HG02610 (cell line): ENCODE measurements at regions not wholly inside any gene's neighbourhood (a gene's known extent, or its start where the extent isn't known, plus 50 kb on each side); places are given as distances from the start of the nearest gene placed in this dataset.
A peak's percentile ranks its signal among the peaks of the same experiment; 100 is the strongest.
"Not testable (repeated sequence)": the region's sequence is repeated elsewhere in the genome, so short reads cannot be mapped to it uniquely, and the experiment has no call there.

Source experiments
- ATAC-seq: cut with Tn5 transposase; IDR thresholded peaks from one replicate; pipeline ENCODE4 v1.9.1; 2021; ENCODE audit warnings: mild to moderate bottlenecking, moderate library complexity; ENCODE audit not compliant: unreplicated experiment

DNA sequence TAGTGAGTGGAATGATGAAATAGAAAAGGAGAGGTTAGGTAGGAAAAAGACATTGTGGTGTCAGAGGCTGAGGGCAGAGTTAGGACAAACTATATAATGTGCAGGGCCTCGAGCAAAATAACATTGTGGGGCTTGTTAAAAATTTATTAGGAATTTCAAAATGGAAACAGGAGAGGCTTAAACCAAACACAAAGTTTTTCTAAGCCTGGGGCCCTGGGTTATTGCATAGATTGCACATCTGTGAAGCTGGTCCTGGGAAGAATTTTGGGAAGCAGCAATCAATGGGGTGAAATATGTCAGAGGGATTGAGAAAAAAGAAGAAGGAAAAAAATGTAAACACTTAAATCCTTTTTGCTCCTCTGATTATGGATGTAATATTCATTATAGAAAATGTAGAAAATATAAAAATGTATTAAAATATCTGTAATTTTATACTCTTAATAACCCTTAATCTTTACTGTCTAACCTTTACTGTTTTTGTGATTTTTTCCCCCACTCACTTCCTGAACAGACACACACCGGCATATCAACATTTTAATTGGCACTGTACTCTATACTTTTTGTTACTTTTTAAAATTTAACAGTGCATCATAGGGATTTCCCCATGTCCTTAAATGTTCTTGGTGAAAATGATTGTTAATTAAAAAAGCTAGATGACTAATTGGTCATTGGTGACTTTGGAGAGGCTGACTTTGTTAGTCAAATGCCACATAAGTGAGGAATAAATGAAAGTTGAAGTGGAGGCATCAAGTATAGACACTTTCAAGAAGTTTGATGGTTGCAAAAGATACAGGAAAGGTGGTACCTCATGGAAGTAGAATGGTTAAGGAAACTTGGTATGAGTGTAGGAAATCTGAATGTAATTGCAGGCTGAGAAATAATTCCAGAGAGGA is 183.4 kb downstream of the NFKBIZ start:
- ATAC-seq: no peak

GRCh38 chr3:102034639-102035451 is 185.5 kb downstream of the NFKBIZ start:
- ATAC-seq: peak; percentile 80

- peak; percentile 23 for ATAC-seq
Observed at GRCh38 chr3:102036017-102036416, 186.7 kb downstream of the NFKBIZ start.

GRCh38 chr3:102036472-102036871 is 187.2 kb downstream of the NFKBIZ start:
- ATAC-seq: no peak

DNA sequence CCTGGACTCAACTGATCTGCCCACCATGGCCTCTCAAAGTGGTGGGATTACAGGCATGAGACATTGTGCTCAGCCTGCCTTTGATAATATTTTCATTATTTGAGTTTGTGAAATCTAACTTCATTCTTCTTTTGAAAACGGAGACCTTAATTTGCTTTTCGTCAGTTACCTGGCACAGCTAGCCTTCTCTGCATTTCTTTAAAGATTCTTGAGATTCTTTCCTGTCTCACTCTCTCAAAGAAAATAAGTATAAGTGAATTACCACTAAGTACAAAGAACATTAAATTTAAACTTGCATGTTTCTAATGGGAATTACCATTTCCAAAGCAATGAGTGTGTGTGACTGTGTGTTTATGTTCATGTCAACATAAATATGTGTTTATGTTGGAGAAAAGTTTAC is 187.9 kb downstream of the NFKBIZ start:
- ATAC-seq: no peak

- no peak for ATAC-seq
Observed at GRCh38 chr3:102037791-102038190, 188.5 kb downstream of the NFKBIZ start.

GRCh38 chr3:102038477-102039142 is 189.3 kb downstream of the NFKBIZ start:
- peak; percentile 80 for ATAC-seq

DNA sequence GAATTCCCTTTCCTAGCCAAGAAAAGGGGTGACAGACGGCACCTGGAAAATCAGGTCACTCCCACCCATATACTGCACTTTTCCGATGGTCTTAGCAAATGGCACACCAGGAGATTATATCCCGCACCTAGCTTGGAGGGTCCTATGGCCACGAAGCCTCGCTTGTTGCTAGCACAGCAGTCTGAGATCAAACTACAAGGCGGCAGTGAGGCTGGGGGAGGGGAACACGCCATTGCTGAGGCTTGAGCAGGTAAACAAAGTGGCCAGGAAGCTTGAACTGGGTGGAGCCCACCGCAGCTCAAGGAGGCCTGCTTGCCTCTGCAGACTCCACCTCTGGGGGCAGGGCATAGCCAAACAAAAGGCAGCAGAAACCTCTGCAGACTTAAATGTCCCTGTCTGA is 190.8 kb downstream of the NFKBIZ start:
- ATAC-seq: not testable (repeated sequence)

GRCh38 chr3:102053375-102053989 is 204.2 kb downstream of the NFKBIZ start:
- peak; percentile 83 for ATAC-seq

DNA sequence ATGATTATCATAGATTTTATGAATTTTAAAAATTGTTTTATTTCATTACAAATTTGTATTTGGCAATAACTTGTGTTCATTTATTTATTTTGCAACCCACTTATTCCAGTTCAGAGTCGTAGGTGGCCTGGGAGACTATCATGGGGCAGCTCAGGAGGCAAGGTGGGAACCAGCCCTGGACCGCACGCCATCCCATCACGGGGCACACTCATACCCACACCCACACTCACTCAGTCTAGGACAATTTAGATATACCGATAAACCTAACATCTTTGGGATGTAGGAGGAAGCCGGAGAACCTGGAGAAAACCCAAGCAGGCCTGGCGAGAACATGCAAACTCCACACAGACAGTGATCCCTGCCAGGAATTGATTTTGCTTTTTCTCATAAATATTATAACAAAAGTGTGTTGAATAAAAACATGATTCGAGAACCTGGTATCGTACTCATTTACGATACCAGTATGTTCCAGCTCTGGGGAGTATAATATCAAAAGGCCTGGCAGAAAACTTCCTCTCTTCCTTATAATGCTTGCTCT is 205.3 kb downstream of the NFKBIZ start:
- ATAC-seq: no peak

DNA sequence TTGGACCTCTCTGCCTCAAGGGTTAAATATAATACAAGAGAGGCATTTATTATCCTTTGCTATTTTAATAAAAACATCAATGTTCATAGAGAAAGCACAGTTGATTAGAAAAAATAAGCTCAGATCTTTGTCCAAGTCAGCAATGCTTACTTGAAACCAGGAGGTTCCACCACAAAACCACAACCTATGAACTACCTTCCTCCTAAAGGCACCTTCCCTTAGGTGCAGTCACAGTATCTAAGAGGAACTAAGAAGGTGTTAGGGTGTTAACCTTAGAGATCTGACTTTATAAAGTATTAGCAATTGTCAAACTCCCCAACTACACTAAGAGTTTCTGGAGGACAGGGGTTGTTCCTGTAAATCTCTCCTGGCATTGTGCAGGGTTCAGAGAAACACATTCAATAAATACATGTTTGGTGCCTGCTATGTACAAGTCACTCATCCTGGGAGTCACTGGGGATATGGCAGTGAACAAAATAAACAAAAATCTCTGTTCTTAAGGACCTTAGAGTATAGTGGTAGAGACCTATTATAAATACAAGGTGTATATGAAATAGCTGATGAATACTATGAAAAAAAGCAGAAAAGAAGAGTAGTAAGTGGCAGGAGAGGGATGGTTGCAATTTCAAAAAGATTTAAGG is 208.6 kb downstream of the NFKBIZ start:
- peak; percentile 72 for ATAC-seq

DNA sequence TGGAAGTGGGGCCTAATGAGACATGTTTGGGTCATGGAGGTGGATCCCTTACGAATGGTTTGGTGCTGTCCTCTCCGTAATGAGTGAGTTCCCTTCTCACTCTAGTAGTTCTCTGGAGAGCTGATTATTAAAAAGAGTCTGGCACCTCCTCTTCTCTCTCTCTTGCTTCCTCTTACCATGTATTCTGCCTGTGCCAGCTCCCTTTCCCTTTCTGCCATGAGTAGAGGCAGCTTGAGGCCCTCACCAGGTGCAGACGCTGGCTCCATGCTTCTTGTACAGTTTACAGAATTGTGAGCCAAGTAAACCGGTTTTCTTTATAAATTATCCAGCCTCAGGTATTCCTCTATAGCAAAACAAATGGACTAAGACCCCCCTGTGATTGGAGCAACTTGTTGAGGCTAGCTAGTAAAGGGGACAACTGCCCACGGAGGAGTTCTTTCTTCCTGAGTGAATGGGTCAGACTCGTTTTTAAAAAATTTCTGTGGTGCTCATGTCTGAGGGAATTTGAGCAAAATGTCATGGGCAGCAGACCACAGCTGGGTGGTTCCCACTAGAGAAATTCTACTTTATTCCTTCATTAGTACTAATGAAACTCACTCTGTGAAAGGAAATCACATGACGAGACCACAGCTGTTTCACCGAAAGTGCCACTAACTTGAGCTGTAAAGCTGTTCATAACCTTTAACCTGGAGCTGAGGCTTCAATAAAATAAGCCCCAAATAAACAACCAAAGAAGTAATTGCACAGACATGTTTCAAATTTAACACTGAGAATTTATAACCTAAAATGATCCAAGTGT is 210.0 kb downstream of the NFKBIZ start:
- peak; percentile 66 for ATAC-seq

GRCh38 chr3:102060814-102061213 is 211.5 kb downstream of the NFKBIZ start:
- ATAC-seq: peak; percentile 41

- ATAC-seq: no peak
Observed at GRCh38 chr3:102063572-102063971, 214.3 kb downstream of the NFKBIZ start.

GRCh38 chr3:102066470-102066869 is 217.2 kb downstream of the NFKBIZ start:
- no peak for ATAC-seq

GRCh38 chr3:102068327-102068726 is 219.0 kb downstream of the NFKBIZ start:
- no peak for ATAC-seq

DNA sequence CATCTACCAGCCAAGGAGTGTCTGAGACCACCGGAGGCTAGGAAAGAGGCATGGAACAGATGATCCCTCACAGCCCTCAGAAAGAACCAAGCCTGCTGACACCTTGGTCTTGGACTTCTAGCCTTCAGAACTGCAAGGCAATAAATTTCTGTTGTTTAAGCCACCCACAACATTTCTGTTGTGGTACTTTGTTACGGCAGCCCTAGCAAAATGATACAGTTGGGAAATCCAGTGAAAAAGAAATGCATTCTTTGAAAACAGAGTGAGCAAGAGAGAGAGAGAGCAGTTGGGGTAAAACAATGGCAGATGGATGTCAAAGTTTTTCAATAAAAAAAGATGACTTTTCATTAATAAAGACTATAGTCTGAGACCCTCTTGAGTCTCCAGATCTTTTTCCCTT is 219.4 kb downstream of the NFKBIZ start:
- no peak for ATAC-seq

- ATAC-seq: no peak
Observed at GRCh38 chr3:102069211-102069662, 219.9 kb downstream of the NFKBIZ start.

DNA sequence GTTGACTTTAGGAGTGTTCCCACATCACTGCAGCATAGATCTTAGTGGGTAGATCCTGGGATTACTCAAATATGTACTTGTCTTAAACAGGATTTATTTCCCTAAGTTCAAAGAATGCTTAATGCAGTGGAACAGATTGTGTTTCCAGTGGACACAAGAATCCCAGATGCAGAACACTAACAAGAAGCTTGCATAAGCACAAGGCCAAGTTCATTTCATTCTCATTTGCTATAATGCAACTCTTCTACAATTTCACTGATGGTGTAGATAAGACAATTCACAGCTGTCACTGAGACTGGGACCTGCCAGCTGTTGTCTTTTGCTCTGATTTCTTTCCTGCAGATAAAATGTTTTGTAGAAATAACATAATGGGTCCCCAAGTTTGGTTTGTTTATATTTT is 225.6 kb downstream of the NFKBIZ start:
- ATAC-seq: no peak
